Transverse colon (tissue), 4 donors: ENCODE measurements at regions not wholly inside any gene's neighbourhood (a gene's known extent, or its start where the extent isn't known, plus 50 kb on each side); places are given as distances from the start of the nearest gene placed in this dataset.

Experiments
- DNase-seq: peaks from one replicate; pipeline ENCODE4 v3.0.0-alpha.2; 2019
- H3K27ac ChIP-seq, 4 donors: fragments of 200-600 bp; sonication (generic); 2 replicates each; pipeline ENCODE4 v1.5.1; 2016 to 2018; ENCODE audit warnings: inconsistent platforms in 4 of 4
- H3K27me3 ChIP-seq: fragments of 200-600 bp; sonication (generic); 2 replicates; pipeline ENCODE4 v1.5.1; 2017; ENCODE audit warnings: inconsistent platforms
- H3K36me3 ChIP-seq, 4 donors: fragments of 200-600 bp; sonication (generic); 2 replicates each; pipeline ENCODE4 v1.5.1; 2017 to 2019; ENCODE audit warnings: inconsistent platforms in 4 of 4
- H3K4me1 ChIP-seq, 4 donors: fragments of 200-600 bp; sonication (generic); 2 replicates each; pipeline ENCODE4 v1.5.1; 2017 to 2020; ENCODE audit warnings: inconsistent platforms in 4 of 4
- H3K4me3 ChIP-seq, 4 donors: fragments of 200-600 bp; sonication (generic); 1 replicate in 1 of 4; 2 replicates in 3 of 4; pipeline versions ENCODE4 v1.5.1 to v1.6.1; 2017 to 2019; ENCODE audit warnings: inconsistent platforms in 4 of 4
- H3K9me3 ChIP-seq, 2 donors: fragments of 200-600 bp; sonication (generic); 2 replicates each; pipeline ENCODE4 v1.5.1; 2017 to 2019; ENCODE audit warnings: inconsistent platforms in 2 of 2
- EP300 ChIP-seq: sonication (generic); formaldehyde crosslinking; IDR thresholded peaks from one replicate; pipeline ENCODE4 v1.6.1; 2017; ENCODE audit warnings: antibody characterized with exemption, low read depth
- POLR2A ChIP-seq: fragments of 450-650 bp; IDR thresholded peaks from one replicate; pipeline ENCODE4 v1.6.1; 2016; ENCODE audit warnings: antibody characterized with exemption, mild to moderate bottlenecking, moderate library complexity
- POLR2AphosphoS5 ChIP-seq, 3 donors: sonication (generic); formaldehyde crosslinking; IDR thresholded peaks; one replicate each; pipeline ENCODE4 v1.6.1; 2016; ENCODE audit warnings: antibody characterized with exemption in 3 of 3
- WGBS, 2 donors: methylation state at CpG; one replicate each; pipeline ENCODE4 v1.1.5; 2018; ENCODE audit warnings: low coverage in 1 of 2; 5-methylcytosine and 5-hydroxymethylcytosine counted together
- in situ Hi-C, 4 donors: fragments of 200-750 bp; cut with MboI; loops; one replicate each; pipeline versions ENCODE4 v1.15.0 to v1.15.1; 2017; ENCODE audit warnings: low sequenced_read_pairs in 3 of 4, low pct_ligation_motif_present in 1 of 4, low pct_unique_long_range_greater_than_20kb in 1 of 4
- intact Hi-C: fragments of 100-400 bp; cut with DNase I; formaldehyde crosslinking; loops from one replicate; pipeline ENCODE4 v1.15.1; 2023; ENCODE audit warnings: low total_unique reads
- TF ChIP-seq, protein P1 (sequence below), 5 experiments: fragments of 200-600 bp in 3 of 5; fragments of 450-650 bp in 2 of 5; sonication (generic) in 3 of 5; IDR thresholded peaks; 1 replicate in 2 of 5; 2 replicates in 3 of 5; pipeline ENCODE4 v1.5.1; 2016 to 2017; ENCODE audit warnings: antibody characterized with exemption in 5 of 5, inconsistent platforms in 3 of 5, mild to moderate bottlenecking in 2 of 5, moderate library complexity in 1 of 5

DNA sequence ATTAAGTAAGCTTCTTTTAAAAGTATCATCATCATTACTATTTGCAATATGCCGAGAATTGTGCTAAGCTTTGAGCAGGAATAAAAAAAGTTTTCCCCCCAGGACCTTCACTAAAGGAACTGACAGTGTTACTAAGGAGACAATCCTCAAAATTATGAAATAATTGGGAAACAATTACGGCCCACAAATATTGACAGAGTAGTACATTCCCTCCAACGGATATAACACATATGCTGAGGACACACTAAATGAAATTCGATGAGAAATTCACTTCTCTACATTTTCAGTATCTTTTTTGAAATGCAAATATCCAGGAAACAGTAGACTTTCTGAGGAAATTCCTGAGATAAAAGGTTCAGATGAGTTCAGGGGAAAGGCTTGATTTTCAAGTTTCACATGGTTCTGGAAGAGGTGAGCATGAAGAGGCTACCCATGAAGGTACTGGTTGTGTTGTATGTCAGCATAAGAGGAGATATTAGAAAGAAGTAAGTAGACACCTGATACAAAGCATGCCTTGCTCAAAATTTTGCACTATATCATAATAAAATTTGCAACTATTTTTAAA lies 171.2 kb upstream of the NR5A2 start:
- in situ Hi-C loops = no loop called here
- intact Hi-C loops = no loop called here
- H3K27me3 ChIP-seq = no peaks in the 10 kb centered on the region
- no peaks in the 10 kb centered on the region for H3K36me3 ChIP-seq
- H3K4me1 ChIP-seq = no peaks in the 10 kb centered on the region
- DNase-seq = no peak
- H3K4me3 ChIP-seq = no peak overlapping the region
- no peak overlapping the region for H3K27ac ChIP-seq
- TF ChIP-seq, protein P1, sequence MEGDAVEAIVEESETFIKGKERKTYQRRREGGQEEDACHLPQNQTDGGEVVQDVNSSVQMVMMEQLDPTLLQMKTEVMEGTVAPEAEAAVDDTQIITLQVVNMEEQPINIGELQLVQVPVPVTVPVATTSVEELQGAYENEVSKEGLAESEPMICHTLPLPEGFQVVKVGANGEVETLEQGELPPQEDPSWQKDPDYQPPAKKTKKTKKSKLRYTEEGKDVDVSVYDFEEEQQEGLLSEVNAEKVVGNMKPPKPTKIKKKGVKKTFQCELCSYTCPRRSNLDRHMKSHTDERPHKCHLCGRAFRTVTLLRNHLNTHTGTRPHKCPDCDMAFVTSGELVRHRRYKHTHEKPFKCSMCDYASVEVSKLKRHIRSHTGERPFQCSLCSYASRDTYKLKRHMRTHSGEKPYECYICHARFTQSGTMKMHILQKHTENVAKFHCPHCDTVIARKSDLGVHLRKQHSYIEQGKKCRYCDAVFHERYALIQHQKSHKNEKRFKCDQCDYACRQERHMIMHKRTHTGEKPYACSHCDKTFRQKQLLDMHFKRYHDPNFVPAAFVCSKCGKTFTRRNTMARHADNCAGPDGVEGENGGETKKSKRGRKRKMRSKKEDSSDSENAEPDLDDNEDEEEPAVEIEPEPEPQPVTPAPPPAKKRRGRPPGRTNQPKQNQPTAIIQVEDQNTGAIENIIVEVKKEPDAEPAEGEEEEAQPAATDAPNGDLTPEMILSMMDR (IDR thresholded peaks at IDR 0.05) = no peak
- TF ChIP-seq POLR2AphosphoS5 (IDR thresholded peaks at IDR 0.05) (no peak), EP300 (no peak), POLR2A (no peak)
- WGBS, 2 donors = 70 to 80% methylated on average over 4 of the region's 4 CpGs
- H3K9me3 ChIP-seq = no peaks in the 10 kb centered on the region

DNA sequence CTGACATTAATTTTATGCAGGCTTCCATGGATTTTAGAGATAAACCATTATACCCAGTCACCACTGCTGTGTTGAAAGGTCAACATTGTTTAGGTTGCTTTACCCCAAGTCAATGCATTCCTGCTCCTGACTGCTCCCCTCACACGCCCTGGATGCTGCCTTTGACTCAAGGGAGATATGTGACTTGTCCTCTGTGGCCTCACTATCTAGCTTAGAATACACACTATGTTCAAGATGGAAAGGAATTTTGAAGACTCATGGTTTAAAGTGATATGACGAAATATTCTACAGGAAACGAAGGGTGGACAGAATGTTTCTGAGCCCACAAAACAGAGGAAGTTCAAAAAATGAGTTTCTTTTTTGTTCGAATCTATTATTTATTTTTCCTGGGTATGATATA lies 170.4 kb upstream of the NR5A2 start:
- no peak for DNase-seq
- H3K4me3 ChIP-seq = no peak overlapping the region
- H3K4me1 ChIP-seq = no peaks in the 10 kb centered on the region
- TF ChIP-seq EP300 (no peak), POLR2A (no peak), POLR2AphosphoS5 (IDR thresholded peaks at IDR 0.05) (no peak)
- TF ChIP-seq, protein P1 (IDR thresholded peaks at IDR 0.05) = no peak
- intact Hi-C loops (no loop called here), in situ Hi-C loops (no loop called here)
- H3K27ac ChIP-seq = no peak overlapping the region
- no peaks in the 10 kb centered on the region for H3K9me3 ChIP-seq
- WGBS, 2 donors = 46 to 54% methylated on average over 4 of the region's 4 CpGs
- no peaks in the 10 kb centered on the region for H3K27me3 ChIP-seq
- no peaks in the 10 kb centered on the region for H3K36me3 ChIP-seq

DNA sequence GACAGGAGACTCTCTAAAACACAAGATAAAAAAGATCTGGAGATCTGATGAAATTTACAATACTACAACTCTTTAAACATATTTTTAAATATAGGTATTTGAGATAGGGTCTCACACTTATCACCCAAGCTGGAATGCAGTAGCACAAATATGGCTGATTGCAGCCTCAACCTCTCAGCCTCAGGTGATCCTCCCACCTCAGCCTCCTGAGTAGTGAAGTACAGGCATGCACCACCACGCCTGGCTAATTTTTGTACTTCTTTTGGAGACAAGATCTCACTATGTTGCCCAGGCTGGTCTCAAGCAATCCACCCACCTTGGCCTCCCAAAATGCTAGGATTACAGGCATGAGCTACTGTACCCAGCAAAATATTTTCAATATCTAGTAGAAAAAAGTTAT lies 170.0 kb upstream of the NR5A2 start:
- WGBS, 2 donors = 67 to 70% methylated on average over 1 of the region's 1 CpG
- no peaks in the 10 kb centered on the region for H3K9me3 ChIP-seq
- H3K4me1 ChIP-seq = no peaks in the 10 kb centered on the region
- no peaks in the 10 kb centered on the region for H3K36me3 ChIP-seq
- no peak for DNase-seq
- H3K27ac ChIP-seq = no peak overlapping the region
- TF ChIP-seq POLR2AphosphoS5 (IDR thresholded peaks at IDR 0.05) (no peak), POLR2A (no peak), EP300 (no peak)
- TF ChIP-seq, protein P1 (IDR thresholded peaks at IDR 0.05) = no peak
- in situ Hi-C loops (no loop called here), intact Hi-C loops (no loop called here)
- no peak overlapping the region for H3K4me3 ChIP-seq
- no peaks in the 10 kb centered on the region for H3K27me3 ChIP-seq

DNA sequence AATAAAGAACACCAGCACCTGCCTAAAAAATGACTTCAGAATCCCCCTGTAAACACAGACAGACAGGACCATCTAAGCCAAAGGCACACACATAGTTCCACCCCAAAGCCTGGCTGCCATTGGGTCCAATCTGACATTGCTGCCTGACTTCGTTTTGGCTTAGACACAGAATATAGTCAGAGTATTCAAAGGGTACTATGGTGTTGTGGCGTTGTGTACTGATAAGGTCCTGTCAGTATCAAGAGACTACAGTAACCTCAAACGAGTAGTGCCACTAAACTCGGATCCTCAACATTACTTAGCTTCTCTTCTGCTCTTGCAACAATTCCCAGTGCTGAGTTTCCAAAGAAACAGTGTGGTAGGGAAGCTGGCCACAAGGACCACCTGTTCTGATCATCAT lies 169.3 kb upstream of the NR5A2 start:
- intact Hi-C loops = no loop called here
- no peaks in the 10 kb centered on the region for H3K36me3 ChIP-seq
- H3K4me3 ChIP-seq = no peak overlapping the region
- no peak for DNase-seq
- H3K9me3 ChIP-seq = no peaks in the 10 kb centered on the region
- TF ChIP-seq, protein P1 (IDR thresholded peaks at IDR 0.05) = no peak
- no peak for TF ChIP-seq EP300
- TF ChIP-seq POLR2A = no peak
- TF ChIP-seq POLR2AphosphoS5 (IDR thresholded peaks at IDR 0.05) = no peak
- no peak overlapping the region for H3K27ac ChIP-seq
- in situ Hi-C loops = no loop called here
- WGBS, 2 donors = 85% methylated on average over 4 of the region's 4 CpGs; no CpG with 5 or more reads in 1 of the 2 donors
- H3K4me1 ChIP-seq = no peaks in the 10 kb centered on the region
- no peaks in the 10 kb centered on the region for H3K27me3 ChIP-seq
